Panc1 (cell line): ENCODE measurements at regions not wholly inside any gene's neighbourhood (a gene's known extent, or its start where the extent isn't known, plus 50 kb on each side); places are given as distances from the start of the nearest gene placed in this dataset.
"Not testable (repeated sequence)": the region's sequence is repeated elsewhere in the genome, so short reads cannot be mapped to it uniquely, and the experiment has no call there.

Experiments used
- ATAC-seq: fragments of 200-7000 bp; cut with Tn5 transposase; 2 replicates; pipeline ENCODE4 v1.9.1; 2020; ENCODE audit warnings: mild to moderate bottlenecking, moderate library complexity
- BruUV-seq: library from RNA; stranded (reverse); fragments of 400-500 nt; replicated peaks from 2 replicates; lab custom pipeline; 2021; lab: Mats Ljungman, UMichigan
- CTCF ChIA-PET: fragments of 300-600 bp; sonication (Branson Sonifier 250); formaldehyde crosslinking; loops from one replicate; lab custom pipeline; 2022; ENCODE audit warnings: antibody characterized with exemption; lab: Charles Lee
- POLR2A ChIA-PET: fragments of 300-600 bp; sonication (Branson Sonifier 250); formaldehyde crosslinking; loops from one replicate; lab custom pipeline; 2022; ENCODE audit warnings: antibody characterized with exemption; lab: Charles Lee
- DNase-seq: peaks from one replicate; pipeline ENCODE4 v3.0.0-alpha.2; 2010; ENCODE audit warnings: low read depth, low spot score
- H3K27ac ChIP-seq: 2 replicates; pipeline ENCODE4 v1.5.1; 2011; ENCODE audit warnings: mild to moderate bottlenecking, low read length, inconsistent platforms
- H3K27me3 ChIP-seq: fragments of 200-500 bp; sonication (Bioruptor generic); 2 replicates; pipeline ENCODE4 v1.6.0; 2014; ENCODE audit warnings: low read length, inconsistent platforms; ENCODE audit not compliant: control insufficient read depth, insufficient read depth
- H3K36me3 ChIP-seq: fragments of 200-500 bp; sonication (Bioruptor generic); 2 replicates; pipeline ENCODE4 v1.5.1; 2014; ENCODE audit warnings: inconsistent platforms, mild to moderate bottlenecking, low read length, moderate library complexity; ENCODE audit not compliant: control insufficient read depth, insufficient read depth
- H3K4me1 ChIP-seq: 2 replicates; pipeline ENCODE4 v1.5.1; 2011; ENCODE audit warnings: inconsistent platforms, mild to moderate bottlenecking, low read length, moderate library complexity; ENCODE audit not compliant: control insufficient read depth, insufficient read depth
- H3K4me3 ChIP-seq, 2 experiments: 2 replicates each; pipeline ENCODE4 v1.5.1; 2011 to 2012; ENCODE audit warnings: low read depth in 2 of 2, low read length in 2 of 2, mild to moderate bottlenecking in 2 of 2, inconsistent platforms in 1 of 2, moderate library complexity in 1 of 2
- H3K9me3 ChIP-seq: fragments of 200-500 bp; sonication (Bioruptor generic); 2 replicates; pipeline ENCODE4 v1.5.1; 2014; ENCODE audit warnings: low read depth, mild to moderate bottlenecking, inconsistent platforms, low read length, moderate library complexity; ENCODE audit not compliant: control insufficient read depth, insufficient read depth
- POLR2AphosphoS5 ChIP-seq: IDR thresholded peaks from 2 replicates; pipeline ENCODE4 v1.6.1; 2012; ENCODE audit warnings: mild to moderate bottlenecking, low read depth, low read length, moderate library complexity
- SIN3A ChIP-seq: IDR thresholded peaks from 2 replicates; pipeline ENCODE4 v1.6.1; 2012; ENCODE audit warnings: low read depth, mild to moderate bottlenecking, low read length, moderate library complexity, borderline replicate concordance; ENCODE audit not compliant: insufficient read depth
- TCF7L2 ChIP-seq: IDR thresholded peaks from 2 replicates; pipeline ENCODE4 v1.6.1; 2011; ENCODE audit warnings: mild to moderate bottlenecking, low read depth, low read length, inconsistent platforms
- in situ Hi-C: cut with HindIII; loops from 2 replicates; pipeline ENCODE4 v1.10.0; 2016; ENCODE audit warnings: low sequenced_read_pairs, low pct_unique_long_range_greater_than_20kb
- intact Hi-C: fragments of 100-400 bp; cut with micrococcal nuclease; formaldehyde crosslinking; loops from one replicate; pipeline ENCODE4 v1.10.0; 2022; ENCODE audit not compliant: unreplicated experiment
- TF ChIP-seq, protein P1 (sequence below), 2 experiments: IDR thresholded peaks; 2 replicates each; pipeline ENCODE4 v1.6.1; 2011 to 2012; ENCODE audit warnings: low read depth in 2 of 2, control low read depth in 1 of 2, low read length in 1 of 2, mild to moderate bottlenecking in 1 of 2, moderate library complexity in 1 of 2; ENCODE audit not compliant: insufficient read depth in 1 of 2
- TF ChIP-seq, protein P2 (sequence below): fragments of 450-650 bp; IDR thresholded peaks from 2 replicates; pipeline ENCODE4 v1.5.1; 2017; ENCODE audit warnings: mild to moderate bottlenecking

DNA sequence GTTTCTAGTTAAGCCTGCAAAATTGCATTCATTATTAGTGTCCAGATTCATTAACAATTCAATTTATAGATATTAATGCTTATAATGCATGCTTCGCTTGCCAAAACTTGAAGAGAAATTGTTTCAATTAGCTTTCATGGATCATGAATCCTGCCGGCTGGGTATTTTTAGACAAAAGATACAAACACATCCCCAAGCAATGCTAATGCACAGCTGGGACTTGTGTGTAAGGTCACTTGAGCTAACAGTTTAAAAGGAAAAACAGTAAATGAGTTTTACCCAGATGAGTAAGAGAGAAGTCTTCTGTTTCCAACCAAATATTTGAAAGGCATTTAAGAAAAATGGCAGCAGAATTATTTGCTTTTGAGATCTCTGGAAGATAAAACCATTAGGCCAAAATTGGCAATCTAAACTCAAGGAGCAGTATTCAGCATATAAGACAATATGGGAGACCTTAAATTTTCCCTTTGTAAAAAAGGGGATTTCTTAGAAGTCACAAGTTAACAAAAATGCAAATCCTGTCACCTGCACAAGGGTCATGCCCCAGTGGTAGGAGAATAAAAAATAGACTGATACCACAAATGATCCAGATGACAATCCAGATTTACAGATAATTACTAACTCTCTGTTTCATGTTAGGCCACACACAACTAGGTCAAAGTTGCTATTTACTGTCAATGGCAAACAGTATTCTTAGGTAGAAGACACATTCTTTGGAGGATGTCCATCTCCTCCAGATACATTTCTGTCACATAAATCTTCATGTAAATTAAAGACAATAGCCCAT, 418.4 kb upstream of the PMFBP1 start:
- BruUV-seq = no TSS peak
- POLR2A ChIA-PET = no interaction called here

DNA sequence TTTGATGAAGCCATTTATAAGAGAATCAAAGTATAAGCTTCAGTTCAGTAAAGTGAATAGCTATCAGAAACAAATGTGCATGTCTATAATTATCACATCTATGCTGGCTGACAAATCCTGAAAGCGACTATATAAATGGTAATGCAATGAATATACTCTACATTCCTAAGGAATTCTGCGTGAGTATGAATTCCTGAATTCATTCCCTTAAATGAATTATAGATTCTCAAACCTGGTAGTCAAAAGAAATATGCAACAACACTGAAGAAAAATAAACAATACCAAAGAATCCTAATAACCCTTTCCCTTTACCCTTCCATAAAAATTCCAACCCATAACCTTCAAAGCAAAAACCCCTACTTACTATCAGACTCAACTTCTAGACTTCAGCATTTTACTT, 416.6 kb upstream of the PMFBP1 start:
- DNase-seq (no peak), ATAC-seq (no peak)
- Histone ChIP-seq H3K4me1 (no peaks in the 10 kb centered on the region; the same call in 1 of the 2 replicates), H3K36me3 (no peaks in the 10 kb centered on the region), H3K27ac (no peak overlapping the region), H3K27me3 (no peaks in the 10 kb centered on the region), H3K4me3 (no peak overlapping the region), H3K9me3 (no peaks in the 10 kb centered on the region)
- no TSS peak for BruUV-seq
- in situ Hi-C loops (no loop called here), intact Hi-C loops (no loop called here)
- CTCF ChIA-PET = no interaction called here
- TF ChIP-seq TCF7L2 = peak; percentile 82; the same call in 1 of the 2 replicates
- TF ChIP-seq, protein P1, sequence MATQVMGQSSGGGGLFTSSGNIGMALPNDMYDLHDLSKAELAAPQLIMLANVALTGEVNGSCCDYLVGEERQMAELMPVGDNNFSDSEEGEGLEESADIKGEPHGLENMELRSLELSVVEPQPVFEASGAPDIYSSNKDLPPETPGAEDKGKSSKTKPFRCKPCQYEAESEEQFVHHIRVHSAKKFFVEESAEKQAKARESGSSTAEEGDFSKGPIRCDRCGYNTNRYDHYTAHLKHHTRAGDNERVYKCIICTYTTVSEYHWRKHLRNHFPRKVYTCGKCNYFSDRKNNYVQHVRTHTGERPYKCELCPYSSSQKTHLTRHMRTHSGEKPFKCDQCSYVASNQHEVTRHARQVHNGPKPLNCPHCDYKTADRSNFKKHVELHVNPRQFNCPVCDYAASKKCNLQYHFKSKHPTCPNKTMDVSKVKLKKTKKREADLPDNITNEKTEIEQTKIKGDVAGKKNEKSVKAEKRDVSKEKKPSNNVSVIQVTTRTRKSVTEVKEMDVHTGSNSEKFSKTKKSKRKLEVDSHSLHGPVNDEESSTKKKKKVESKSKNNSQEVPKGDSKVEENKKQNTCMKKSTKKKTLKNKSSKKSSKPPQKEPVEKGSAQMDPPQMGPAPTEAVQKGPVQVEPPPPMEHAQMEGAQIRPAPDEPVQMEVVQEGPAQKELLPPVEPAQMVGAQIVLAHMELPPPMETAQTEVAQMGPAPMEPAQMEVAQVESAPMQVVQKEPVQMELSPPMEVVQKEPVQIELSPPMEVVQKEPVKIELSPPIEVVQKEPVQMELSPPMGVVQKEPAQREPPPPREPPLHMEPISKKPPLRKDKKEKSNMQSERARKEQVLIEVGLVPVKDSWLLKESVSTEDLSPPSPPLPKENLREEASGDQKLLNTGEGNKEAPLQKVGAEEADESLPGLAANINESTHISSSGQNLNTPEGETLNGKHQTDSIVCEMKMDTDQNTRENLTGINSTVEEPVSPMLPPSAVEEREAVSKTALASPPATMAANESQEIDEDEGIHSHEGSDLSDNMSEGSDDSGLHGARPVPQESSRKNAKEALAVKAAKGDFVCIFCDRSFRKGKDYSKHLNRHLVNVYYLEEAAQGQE (IDR thresholded peaks at IDR 0.05; ENCODE audit: insufficient read depth in 1 of 2, low read depth in 2 of 2, low read length in 1 of 2) = no peak
- POLR2A ChIA-PET = no interaction called here

More for the DNA sequence above, 418.4 kb upstream of the PMFBP1 start:
- intact Hi-C loops (no loop called here), in situ Hi-C loops (no loop called here)
- TF ChIP-seq, protein P1 (IDR thresholded peaks at IDR 0.05; ENCODE audit: insufficient read depth in 1 of 2, low read depth in 2 of 2, low read length in 1 of 2) = no peak
- TF ChIP-seq SIN3A = no peak
- TF ChIP-seq, protein P2, sequence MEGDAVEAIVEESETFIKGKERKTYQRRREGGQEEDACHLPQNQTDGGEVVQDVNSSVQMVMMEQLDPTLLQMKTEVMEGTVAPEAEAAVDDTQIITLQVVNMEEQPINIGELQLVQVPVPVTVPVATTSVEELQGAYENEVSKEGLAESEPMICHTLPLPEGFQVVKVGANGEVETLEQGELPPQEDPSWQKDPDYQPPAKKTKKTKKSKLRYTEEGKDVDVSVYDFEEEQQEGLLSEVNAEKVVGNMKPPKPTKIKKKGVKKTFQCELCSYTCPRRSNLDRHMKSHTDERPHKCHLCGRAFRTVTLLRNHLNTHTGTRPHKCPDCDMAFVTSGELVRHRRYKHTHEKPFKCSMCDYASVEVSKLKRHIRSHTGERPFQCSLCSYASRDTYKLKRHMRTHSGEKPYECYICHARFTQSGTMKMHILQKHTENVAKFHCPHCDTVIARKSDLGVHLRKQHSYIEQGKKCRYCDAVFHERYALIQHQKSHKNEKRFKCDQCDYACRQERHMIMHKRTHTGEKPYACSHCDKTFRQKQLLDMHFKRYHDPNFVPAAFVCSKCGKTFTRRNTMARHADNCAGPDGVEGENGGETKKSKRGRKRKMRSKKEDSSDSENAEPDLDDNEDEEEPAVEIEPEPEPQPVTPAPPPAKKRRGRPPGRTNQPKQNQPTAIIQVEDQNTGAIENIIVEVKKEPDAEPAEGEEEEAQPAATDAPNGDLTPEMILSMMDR = no peak
- no peak for TF ChIP-seq POLR2AphosphoS5
- TF ChIP-seq TCF7L2 = no peak
- CTCF ChIA-PET = no interaction called here
- no peaks in the 10 kb centered on the region for H3K36me3 ChIP-seq
- no peaks in the 10 kb centered on the region; the same call in 1 of the 2 replicates for H3K4me1 ChIP-seq
- H3K9me3 ChIP-seq = no peaks in the 10 kb centered on the region
- no peak overlapping the region for H3K4me3 ChIP-seq
- no peak for DNase-seq
- no peaks in the 10 kb centered on the region for H3K27me3 ChIP-seq
- no peak for ATAC-seq
- no peak overlapping the region for H3K27ac ChIP-seq

DNA sequence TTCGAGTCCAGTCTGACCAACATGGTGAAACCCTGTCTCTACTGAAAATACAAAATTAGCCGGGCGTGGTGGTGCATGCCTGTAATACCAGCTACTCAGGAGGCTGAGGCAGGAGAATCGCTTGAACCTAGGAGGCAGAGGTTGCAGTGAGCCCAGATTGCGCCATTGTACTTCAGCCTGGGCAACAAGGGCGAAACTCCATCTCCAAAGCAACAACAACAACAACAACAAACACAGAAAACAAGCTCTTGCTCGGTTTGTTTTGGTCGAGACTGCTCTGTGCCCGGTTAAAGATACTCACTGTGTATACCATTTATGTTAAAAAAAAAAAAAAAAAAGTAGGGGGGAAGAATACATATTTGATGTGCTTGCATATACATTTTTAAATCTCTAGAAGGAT, 406.1 kb upstream of the PMFBP1 start:
- CTCF ChIA-PET = interaction anchor here (0.7 kb wide), 1 partner anchor 607 kb away, joined by 4 read pairs; no protein-coding TSS in a partner anchor
- H3K4me1 ChIP-seq, BruUV-seq, H3K4me3 ChIP-seq, ATAC-seq, intact Hi-C loops, in situ Hi-C loops, H3K9me3 ChIP-seq, H3K27ac ChIP-seq, POLR2A ChIA-PET, DNase-seq, H3K36me3 ChIP-seq, H3K27me3 ChIP-seq: not testable (repeated sequence)
